ENCODE measurements at regions not wholly inside any gene's neighbourhood (a gene's known extent, or its start where the extent isn't known, plus 50 kb on each side); places are given as distances from the start of the nearest gene placed in this dataset.

GRCh38 chr9:4382722-4383317 is 83.0 kb upstream of the GLIS3 start:
- Histone ChIP-seq H2AFZ (ENCODE audit: low read depth) (no peak overlapping the region), H3K4me3 (ENCODE audit: low read depth in 2 of 2, low read length in 1 of 2) (no peak overlapping the region), H3K4me2 (no peak overlapping the region), H3K9ac (no peak overlapping the region), H3K9me2 (no peaks in the 10 kb centered on the region), H3K27me3 (ENCODE audit: insufficient read depth) (no peaks in the 10 kb centered on the region), H3K79me2 (ENCODE audit: insufficient read depth) (no peaks in the 10 kb centered on the region), H3K4me1 (ENCODE audit: control insufficient read depth in 1 of 2, insufficient read depth in 2 of 2, low read depth in 1 of 2, low read length in 1 of 2) (peaks cover 0 to 4% of the 10 kb centered on the region in 2 experiments; a peak in 2 of 4 replicates), H3K27ac (ENCODE audit: low read depth in 2 of 2, low read length in 1 of 2) (no peak overlapping the region), H4K20me1 (ENCODE audit: insufficient read depth) (no peaks in the 10 kb centered on the region), H3K9me3 (no peaks in the 10 kb centered on the region), H3F3A (replicated peaks; ENCODE audit: insufficient read depth) (no peaks in the 10 kb centered on the region), H3K36me3 (replicated peaks in 1 of 2; ENCODE audit: control insufficient read depth in 1 of 2, insufficient read depth in 2 of 2, low read length in 1 of 2) (no peaks in the 10 kb centered on the region)
- DNase-seq: peak; percentile 38
- POLR2A ChIA-PET: no interaction called here
- TF ChIP-seq SMC3 (IDR thresholded peaks at IDR 0.05; ENCODE audit: low read depth, low read length) (peak; percentile 44), CHD2 (IDR thresholded peaks at IDR 0.05; ENCODE audit: low read length, partially characterized antibody) (no peak), CTCF (IDR thresholded peaks at IDR 0.05) (peak; percentile 72), RAD21 (IDR thresholded peaks at IDR 0.05; ENCODE audit: low read length) (peak; percentile 78), RFX5 (IDR thresholded peaks at IDR 0.05; ENCODE audit: low read length) (no peak)
- WGBS (ENCODE audit: low lambda C conversion rate): 57% methylated on average over 4 of the region's 4 CpGs
- CTCF ChIA-PET: interaction anchor here (0.7 to 2.0 kb wide), 9 partner anchors 9 to 1523 kb away, joined by 3 to 21 read pairs (median 3); no protein-coding TSS in a partner anchor

GRCh38 chr9:4381744-4382143 is 81.9 kb upstream of the GLIS3 start:
- CTCF ChIA-PET: interaction anchor here (1.0 to 2.0 kb wide), 3 partner anchors 15 to 1522 kb away, joined by 4 to 21 read pairs (median 4); no protein-coding TSS in a partner anchor

More at GRCh38 chr9:4381744-4382143, 81.9 kb upstream of the GLIS3 start:
- Histone ChIP-seq H2AFZ (ENCODE audit: low read depth) (no peak overlapping the region), H3K79me2 (ENCODE audit: insufficient read depth) (no peaks in the 10 kb centered on the region), H3K27ac (ENCODE audit: low read depth in 2 of 2, low read length in 1 of 2) (no peak overlapping the region), H3K36me3 (replicated peaks in 1 of 2; ENCODE audit: control insufficient read depth in 1 of 2, insufficient read depth in 2 of 2, low read length in 1 of 2) (no peaks in the 10 kb centered on the region), H3K4me2 (no peak overlapping the region), H3K9me2 (no peaks in the 10 kb centered on the region), H3K9ac (no peak overlapping the region), H3K9me3 (no peaks in the 10 kb centered on the region), H4K20me1 (ENCODE audit: insufficient read depth) (no peaks in the 10 kb centered on the region), H3K4me1 (ENCODE audit: control insufficient read depth in 1 of 2, insufficient read depth in 2 of 2, low read depth in 1 of 2, low read length in 1 of 2) (peaks cover 0 to 4% of the 10 kb centered on the region in 2 experiments; a peak in 2 of 4 replicates), H3F3A (replicated peaks; ENCODE audit: insufficient read depth) (no peaks in the 10 kb centered on the region), H3K4me3 (ENCODE audit: low read depth in 2 of 2, low read length in 1 of 2) (no peak overlapping the region), H3K27me3 (ENCODE audit: insufficient read depth) (no peaks in the 10 kb centered on the region)
- WGBS (ENCODE audit: low lambda C conversion rate): 69% methylated on average over 4 of the region's 4 CpGs
- TF ChIP-seq TEAD4 (IDR thresholded peaks at IDR 0.05; ENCODE audit: borderline replicate concordance, insufficient read depth) (no peak), SMC3 (IDR thresholded peaks at IDR 0.05; ENCODE audit: low read depth, low read length) (no peak), ELF1 (IDR thresholded peaks at IDR 0.05) (no peak), USF2 (IDR thresholded peaks at IDR 0.05; ENCODE audit: borderline replicate concordance, low read depth, low read length) (no peak), MEF2A (IDR thresholded peaks at IDR 0.05; ENCODE audit: borderline replicate concordance, low read depth) (no peak), SIN3A (IDR thresholded peaks at IDR 0.05; ENCODE audit: borderline replicate concordance, low read depth, low read length) (no peak), CTCF (IDR thresholded peaks at IDR 0.05) (no peak), FOXM1 (IDR thresholded peaks at IDR 0.05; ENCODE audit: low read depth) (no peak), RCOR1 (IDR thresholded peaks at IDR 0.05; ENCODE audit: low read length) (no peak), USF1 (IDR thresholded peaks at IDR 0.05; ENCODE audit: borderline replicate concordance, low read depth) (no peak), NRF1 (IDR thresholded peaks at IDR 0.05; ENCODE audit: low read depth, low read length) (no peak), CHD2 (IDR thresholded peaks at IDR 0.05; ENCODE audit: low read length, partially characterized antibody) (no peak)
- POLR2A ChIA-PET: no interaction called here
- no peak for DNase-seq
